ENCODE measurements at regions not wholly inside any gene's neighbourhood (a gene's known extent, or its start where the extent isn't known, plus 50 kb on each side); places are given as distances from the start of the nearest gene placed in this dataset.

DNA sequence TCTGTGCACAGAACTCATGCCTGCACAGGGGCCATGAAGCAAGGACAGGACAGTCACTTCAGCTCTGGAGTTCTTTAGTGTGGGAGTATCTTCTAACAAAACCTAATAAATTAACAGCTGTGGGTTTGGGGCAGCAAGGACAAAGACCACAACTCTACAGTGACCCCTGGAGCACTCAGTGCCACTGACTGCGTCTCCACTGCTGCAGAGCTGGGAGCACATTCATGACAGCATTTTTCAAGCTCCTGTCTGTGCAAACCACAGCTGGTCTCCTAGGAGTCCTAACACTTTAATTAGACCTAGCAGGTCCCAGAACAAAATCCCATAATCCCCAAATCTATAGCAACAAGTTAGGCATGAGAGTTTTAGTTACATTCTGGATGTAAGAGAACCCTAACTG, 76.5 kb downstream of the RTL9 start:
- Histone ChIP-seq H3K36me3 (ENCODE audit: insufficient read depth, low read depth, low read length) (no peaks in the 10 kb centered on the region), H3K27me3 (ENCODE audit: insufficient read depth, low read length) (peaks cover 13% of the 10 kb centered on the region; the same call in 1 of the 2 replicates), H3K27ac (ENCODE audit: low read length) (no peak overlapping the region), H3K4me1 (ENCODE audit: insufficient read depth, low read length) (peaks cover 3% of the 10 kb centered on the region), H3K9me3 (ENCODE audit: insufficient read depth, low read depth, low read length) (no peaks in the 10 kb centered on the region), H3K4me3 (ENCODE audit: low read length) (no peak overlapping the region), H3K9ac (ENCODE audit: low read depth, low read length) (no peak overlapping the region)

DNA sequence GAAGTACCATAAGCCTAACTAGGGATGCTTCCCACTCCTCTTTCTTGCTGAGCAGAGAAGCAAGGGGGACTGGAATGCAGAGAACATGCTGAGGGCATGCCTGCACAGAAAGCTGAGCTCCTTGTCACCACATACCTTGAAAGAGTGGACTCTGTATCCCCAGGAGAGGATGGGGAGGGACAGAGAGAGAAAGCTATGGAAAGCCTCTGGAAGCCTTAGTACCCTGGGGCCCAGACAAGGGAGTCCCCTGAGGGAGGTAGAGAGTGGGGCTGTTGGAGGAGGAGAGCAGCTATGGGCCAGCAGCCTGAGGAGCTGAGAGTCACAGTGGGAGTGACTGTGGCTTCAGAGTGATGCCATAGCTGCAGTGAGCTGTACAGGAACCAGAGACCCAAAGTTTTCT, 77.9 kb downstream of the RTL9 start:
- H3K4me3 ChIP-seq (ENCODE audit: low read length): no peak overlapping the region
- H3K27ac ChIP-seq (ENCODE audit: low read length): no peak overlapping the region
- no peaks in the 10 kb centered on the region for H3K36me3 ChIP-seq (ENCODE audit: insufficient read depth, low read depth, low read length)
- H3K9me3 ChIP-seq (ENCODE audit: insufficient read depth, low read depth, low read length): no peaks in the 10 kb centered on the region
- H3K4me1 ChIP-seq (ENCODE audit: insufficient read depth, low read length): peaks cover 3% of the 10 kb centered on the region
- peaks cover 10% of the 10 kb centered on the region; the same call in 1 of the 2 replicates for H3K27me3 ChIP-seq (ENCODE audit: insufficient read depth, low read length)
- no peak overlapping the region for H3K9ac ChIP-seq (ENCODE audit: low read depth, low read length)

GRCh38 chrX:110437686-110438085, 79.0 kb downstream of the RTL9 start:
- Histone ChIP-seq H3K27me3 (ENCODE audit: insufficient read depth, low read length) (peaks cover 4% of the 10 kb centered on the region; the same call in 1 of the 2 replicates), H3K36me3 (ENCODE audit: insufficient read depth, low read depth, low read length) (no peaks in the 10 kb centered on the region), H3K4me3 (ENCODE audit: low read length) (no peak overlapping the region), H3K9ac (ENCODE audit: low read depth, low read length) (no peak overlapping the region), H3K4me1 (ENCODE audit: insufficient read depth, low read length) (peaks cover 3% of the 10 kb centered on the region), H3K27ac (ENCODE audit: low read length) (no peak overlapping the region), H3K9me3 (ENCODE audit: insufficient read depth, low read depth, low read length) (no peaks in the 10 kb centered on the region)

- Histone ChIP-seq H3K9ac (ENCODE audit: low read depth, low read length) (no peak overlapping the region), H3K27me3 (ENCODE audit: insufficient read depth, low read length) (no peaks in the 10 kb centered on the region; the same call in 1 of the 2 replicates), H3K27ac (ENCODE audit: low read length) (no peak overlapping the region), H3K4me3 (ENCODE audit: low read length) (no peak overlapping the region), H3K36me3 (ENCODE audit: insufficient read depth, low read depth, low read length) (no peaks in the 10 kb centered on the region), H3K4me1 (ENCODE audit: insufficient read depth, low read length) (peaks cover 8% of the 10 kb centered on the region), H3K9me3 (ENCODE audit: insufficient read depth, low read depth, low read length) (no peaks in the 10 kb centered on the region)
Measured at GRCh38 chrX:110440016-110440805, 81.6 kb downstream of the RTL9 start.

GRCh38 chrX:110442635-110443034, 84.0 kb downstream of the RTL9 start:
- no peak overlapping the region for H3K4me3 ChIP-seq (ENCODE audit: low read length)
- H3K9ac ChIP-seq (ENCODE audit: low read depth, low read length): no peak overlapping the region
- no peaks in the 10 kb centered on the region for H3K9me3 ChIP-seq (ENCODE audit: insufficient read depth, low read depth, low read length)
- no peak overlapping the region for H3K27ac ChIP-seq (ENCODE audit: low read length)
- peaks cover 13% of the 10 kb centered on the region for H3K4me1 ChIP-seq (ENCODE audit: insufficient read depth, low read length)
- H3K27me3 ChIP-seq (ENCODE audit: insufficient read depth, low read length): no peaks in the 10 kb centered on the region
- H3K36me3 ChIP-seq (ENCODE audit: insufficient read depth, low read depth, low read length): no peaks in the 10 kb centered on the region

DNA sequence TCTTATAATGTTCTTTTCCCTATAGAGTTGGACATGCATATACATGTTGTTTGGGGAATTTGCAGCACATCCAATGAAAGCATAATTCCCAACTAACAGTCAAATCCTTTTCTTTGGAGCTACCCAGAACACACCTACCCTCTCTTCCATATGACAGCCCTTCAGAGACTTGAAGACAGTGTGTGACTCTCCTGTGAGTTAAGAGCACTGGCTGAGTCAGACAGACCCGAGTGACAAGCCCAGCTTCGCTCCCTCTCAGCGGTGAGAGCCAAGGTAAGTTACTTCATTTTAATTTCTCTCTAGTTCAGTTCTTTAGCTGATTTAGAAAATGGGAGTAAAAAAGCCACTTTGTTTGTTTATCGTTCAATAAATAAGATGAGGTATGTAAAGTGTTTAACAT, 86.3 kb downstream of the RTL9 start:
- no peaks in the 10 kb centered on the region for H3K9me3 ChIP-seq (ENCODE audit: insufficient read depth, low read depth, low read length)
- H3K36me3 ChIP-seq (ENCODE audit: insufficient read depth, low read depth, low read length): no peaks in the 10 kb centered on the region
- no peak overlapping the region for H3K27ac ChIP-seq (ENCODE audit: low read length)
- peaks cover 13% of the 10 kb centered on the region for H3K4me1 ChIP-seq (ENCODE audit: insufficient read depth, low read length)
- no peak overlapping the region for H3K4me3 ChIP-seq (ENCODE audit: low read length)
- H3K9ac ChIP-seq (ENCODE audit: low read depth, low read length): no peak overlapping the region
- no peaks in the 10 kb centered on the region for H3K27me3 ChIP-seq (ENCODE audit: insufficient read depth, low read length)

DNA sequence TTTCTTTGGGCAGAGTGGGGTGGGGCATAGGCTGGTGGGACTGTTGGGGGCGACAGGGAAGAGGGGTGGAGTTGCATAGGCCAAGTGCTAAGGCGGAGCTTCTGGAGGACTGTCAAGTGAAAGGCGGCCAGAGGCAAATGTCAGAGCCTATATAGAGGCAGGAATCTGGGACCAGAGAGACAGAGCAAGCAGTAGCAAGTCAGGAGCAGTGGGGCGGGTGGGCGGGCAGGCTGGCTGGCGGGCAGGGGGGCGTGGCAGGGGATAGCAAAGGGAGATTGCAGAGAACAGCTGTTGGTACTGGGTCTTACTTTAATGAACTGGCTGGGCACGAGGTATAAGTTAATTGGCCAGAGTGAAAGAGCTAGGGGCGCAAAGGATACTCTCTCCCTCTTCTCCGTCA, 89.8 kb downstream of the RTL9 start:
- Histone ChIP-seq H3K36me3 (ENCODE audit: insufficient read depth, low read depth, low read length) (no peaks in the 10 kb centered on the region), H3K9me3 (ENCODE audit: insufficient read depth, low read depth, low read length) (no peaks in the 10 kb centered on the region), H3K27ac (ENCODE audit: low read length) (no peak overlapping the region), H3K27me3 (ENCODE audit: insufficient read depth, low read length) (no peaks in the 10 kb centered on the region), H3K4me3 (ENCODE audit: low read length) (no peak overlapping the region), H3K9ac (ENCODE audit: low read depth, low read length) (no peak overlapping the region), H3K4me1 (ENCODE audit: insufficient read depth, low read length) (peaks cover 13% of the 10 kb centered on the region)

DNA sequence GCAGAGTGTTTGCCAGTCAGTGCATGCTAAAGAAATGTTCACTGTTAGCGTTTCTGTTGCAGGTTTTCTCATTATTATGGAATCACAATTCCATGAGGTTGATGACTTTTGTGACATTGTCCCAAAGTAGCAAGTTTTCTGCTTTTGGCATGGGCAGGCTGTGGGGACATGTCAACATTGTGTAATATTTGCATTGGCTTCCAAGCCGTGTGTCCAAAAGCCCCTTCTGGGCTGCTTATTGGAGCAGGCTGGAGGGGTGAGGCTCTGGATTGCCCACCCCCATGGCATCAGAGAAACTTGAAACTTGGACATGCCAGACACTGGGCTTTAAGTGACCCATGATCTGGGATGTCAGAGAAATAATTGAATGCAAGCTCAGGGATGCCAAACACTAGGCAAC, 90.7 kb downstream of the RTL9 start:
- Histone ChIP-seq H3K4me3 (ENCODE audit: low read length) (no peak overlapping the region), H3K36me3 (ENCODE audit: insufficient read depth, low read depth, low read length) (no peaks in the 10 kb centered on the region), H3K9ac (ENCODE audit: low read depth, low read length) (no peak overlapping the region), H3K27me3 (ENCODE audit: insufficient read depth, low read length) (no peaks in the 10 kb centered on the region), H3K27ac (ENCODE audit: low read length) (no peak overlapping the region), H3K9me3 (ENCODE audit: insufficient read depth, low read depth, low read length) (no peaks in the 10 kb centered on the region), H3K4me1 (ENCODE audit: insufficient read depth, low read length) (peaks cover 13% of the 10 kb centered on the region)

GRCh38 chrX:110450050-110450449, 91.4 kb downstream of the RTL9 start:
- Histone ChIP-seq H3K27ac (ENCODE audit: low read length) (no peak overlapping the region), H3K27me3 (ENCODE audit: insufficient read depth, low read length) (no peaks in the 10 kb centered on the region), H3K4me1 (ENCODE audit: insufficient read depth, low read length) (peaks cover 10% of the 10 kb centered on the region), H3K9ac (ENCODE audit: low read depth, low read length) (no peak overlapping the region), H3K4me3 (ENCODE audit: low read length) (no peak overlapping the region), H3K36me3 (ENCODE audit: insufficient read depth, low read depth, low read length) (no peaks in the 10 kb centered on the region), H3K9me3 (ENCODE audit: insufficient read depth, low read depth, low read length) (no peaks in the 10 kb centered on the region)

GRCh38 chrX:110454336-110454735, 95.7 kb downstream of the RTL9 start:
- no peaks in the 10 kb centered on the region for H3K9me3 ChIP-seq (ENCODE audit: insufficient read depth, low read depth, low read length)
- H3K27ac ChIP-seq (ENCODE audit: low read length): no peak overlapping the region
- no peaks in the 10 kb centered on the region for H3K36me3 ChIP-seq (ENCODE audit: insufficient read depth, low read depth, low read length)
- no peak overlapping the region for H3K4me3 ChIP-seq (ENCODE audit: low read length)
- H3K4me1 ChIP-seq (ENCODE audit: insufficient read depth, low read length): no peaks in the 10 kb centered on the region
- H3K9ac ChIP-seq (ENCODE audit: low read depth, low read length): no peak overlapping the region
- H3K27me3 ChIP-seq (ENCODE audit: insufficient read depth, low read length): no peaks in the 10 kb centered on the region

DNA sequence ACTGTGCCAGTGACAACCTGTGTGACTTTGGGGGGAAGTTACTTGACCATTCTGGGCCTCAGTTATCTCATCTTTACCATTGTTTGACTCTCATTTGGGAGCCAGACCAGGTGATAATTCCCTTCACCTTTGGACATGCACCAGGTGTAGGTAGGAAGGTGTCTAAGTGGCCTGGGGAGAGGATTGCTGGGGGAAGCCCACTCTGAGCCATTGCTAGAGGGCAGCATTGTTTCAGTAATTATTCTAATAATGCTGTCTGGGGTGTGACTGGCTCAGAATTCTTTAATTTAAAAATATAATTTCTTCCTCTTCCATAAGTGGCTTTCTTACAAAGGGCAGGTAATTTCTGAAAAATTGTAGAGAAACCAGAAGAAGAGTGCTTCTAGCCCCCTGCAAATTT, 104.3 kb downstream of the RTL9 start:
- no peak overlapping the region for H3K27ac ChIP-seq (ENCODE audit: low read length)

GRCh38 chrX:110466790-110467189, 108.1 kb downstream of the RTL9 start:
- H3K27ac ChIP-seq (ENCODE audit: low read length): no peak overlapping the region
- no peaks in the 10 kb centered on the region for H3K4me1 ChIP-seq (ENCODE audit: insufficient read depth, low read length)
- no peak overlapping the region for H3K9ac ChIP-seq (ENCODE audit: low read depth, low read length)
- no peaks in the 10 kb centered on the region for H3K9me3 ChIP-seq (ENCODE audit: insufficient read depth, low read depth, low read length)
- no peaks in the 10 kb centered on the region for H3K27me3 ChIP-seq (ENCODE audit: insufficient read depth, low read length)
- H3K4me3 ChIP-seq (ENCODE audit: low read length): no peak overlapping the region
- no peaks in the 10 kb centered on the region for H3K36me3 ChIP-seq (ENCODE audit: insufficient read depth, low read depth, low read length)

More for the DNA sequence above, 104.3 kb downstream of the RTL9 start:
- H3K4me1 ChIP-seq (ENCODE audit: insufficient read depth, low read length): no peaks in the 10 kb centered on the region
- H3K9ac ChIP-seq (ENCODE audit: low read depth, low read length): no peak overlapping the region
- H3K4me3 ChIP-seq (ENCODE audit: low read length): no peak overlapping the region
- no peaks in the 10 kb centered on the region for H3K36me3 ChIP-seq (ENCODE audit: insufficient read depth, low read depth, low read length)
- H3K27me3 ChIP-seq (ENCODE audit: insufficient read depth, low read length): no peaks in the 10 kb centered on the region
- H3K9me3 ChIP-seq (ENCODE audit: insufficient read depth, low read depth, low read length): no peaks in the 10 kb centered on the region
